ENCODE measurements at regions not wholly inside any gene's neighbourhood (a gene's known extent, or its start where the extent isn't known, plus 50 kb on each side); places are given as distances from the start of the nearest gene placed in this dataset.

- DNase-seq: no peak
Observed at GRCh38 chr4:133868856-133869255, 332.7 kb downstream of the PABPC4L start.

GRCh38 chr4:133866328-133866699 lies 335.3 kb downstream of the PABPC4L start:
- DNase-seq: no peak

- no peak for DNase-seq
Observed at GRCh38 chr4:133865612-133866327, 335.8 kb downstream of the PABPC4L start.

GRCh38 chr4:133863153-133863552 lies 338.4 kb downstream of the PABPC4L start:
- no peak for DNase-seq

- no peak for DNase-seq
Observed at GRCh38 chr4:133856731-133857355, 344.7 kb downstream of the PABPC4L start.

- no peak for DNase-seq
Observed at GRCh38 chr4:133855001-133855400, 346.6 kb downstream of the PABPC4L start.

- no peak for DNase-seq
Observed at GRCh38 chr4:133839326-133839725, 362.3 kb downstream of the PABPC4L start.

- DNase-seq: no peak
Observed at GRCh38 chr4:133823177-133823576, 378.4 kb downstream of the PABPC4L start.

GRCh38 chr4:133812954-133813353 lies 388.6 kb downstream of the PABPC4L start:
- DNase-seq: no peak

- no peak for DNase-seq
Observed at GRCh38 chr4:133812236-133812635, 389.4 kb downstream of the PABPC4L start.

GRCh38 chr4:133808151-133808550 lies 393.4 kb downstream of the PABPC4L start:
- DNase-seq: no peak

GRCh38 chr4:133803341-133803740 lies 398.2 kb downstream of the PABPC4L start:
- DNase-seq: no peak

GRCh38 chr4:133802359-133803140 lies 399.0 kb downstream of the PABPC4L start:
- DNase-seq: no peak

- DNase-seq: no peak
Observed at GRCh38 chr4:133801883-133802282, 399.7 kb downstream of the PABPC4L start.

- DNase-seq: no peak
Observed at GRCh38 chr4:133800966-133801365, 400.6 kb downstream of the PABPC4L start.

GRCh38 chr4:133799717-133800315 lies 401.8 kb downstream of the PABPC4L start:
- DNase-seq: no peak

- no peak for DNase-seq
Observed at GRCh38 chr4:133777661-133778060, 423.9 kb downstream of the PABPC4L start.

- DNase-seq: no peak
Observed at GRCh38 chr4:133776961-133777360, 424.6 kb downstream of the PABPC4L start.

- DNase-seq: no peak
Observed at GRCh38 chr4:133776503-133776902, 425.1 kb downstream of the PABPC4L start.

GRCh38 chr4:133775881-133776280 lies 425.7 kb downstream of the PABPC4L start:
- no peak for DNase-seq

GRCh38 chr4:133775469-133775868 lies 426.1 kb downstream of the PABPC4L start:
- DNase-seq: no peak

- no peak for DNase-seq
Observed at GRCh38 chr4:133759428-133759827, 442.2 kb downstream of the PABPC4L start.

- no peak for DNase-seq
Observed at GRCh38 chr4:133741766-133742165, 459.8 kb downstream of the PABPC4L start.

Data from T-helper 2 cell (primary cell).